K562 (cell line): ENCODE measurements at regions not wholly inside any gene's neighbourhood (a gene's known extent, or its start where the extent isn't known, plus 50 kb on each side); places are given as distances from the start of the nearest gene placed in this dataset.

Source experiments
- JUNB ChIP-seq: fragments of 450-650 bp; formaldehyde crosslinking; conservative IDR thresholded peaks from 2 replicates; pipeline ENCODE4 v1.4.0; 2020; ENCODE audit warnings: mild to moderate bottlenecking
- KDM2B ChIP-seq: fragments of 250-450 bp; sonication (Bioruptor Pico); IDR thresholded peaks from 2 replicates; pipeline ENCODE4 v1.8.0; 2021; ENCODE audit warnings: mild to moderate bottlenecking, moderate library complexity
- MBD2 ChIP-seq: sonication (generic); IDR thresholded peaks from 2 replicates; pipeline ENCODE4 v1.6.1; 2016; ENCODE audit warnings: low read depth, borderline replicate concordance
- MTA2 ChIP-seq: fragments of 450-650 bp; IDR thresholded peaks from 2 replicates; pipeline ENCODE4 v1.6.1; 2016; ENCODE audit warnings: low read depth
- MYBL2 ChIP-seq, 2 experiments: fragments of 450-650 bp in 1 of 2; sonication (generic) in 1 of 2; formaldehyde crosslinking in 1 of 2; IDR thresholded peaks; 2 replicates each; pipeline versions ENCODE4 v1.6.1 to v1.8.1; 2017 to 2022; ENCODE audit warnings: borderline replicate concordance in 1 of 2, inconsistent platforms in 1 of 2, low read depth in 1 of 2, mild to moderate bottlenecking in 1 of 2, missing genetic modification reagents in 1 of 2, moderate library complexity in 1 of 2
- ZNF121 ChIP-seq: sonication (generic); formaldehyde crosslinking; conservative IDR thresholded peaks from 2 replicates; pipeline ENCODE4 v1.8.0; 2022; ENCODE audit warnings: missing genetic modification reagents
- ZNF263 ChIP-seq: sonication (generic); formaldehyde crosslinking; IDR thresholded peaks from 2 replicates; pipeline ENCODE4 v1.8.0; 2022; ENCODE audit warnings: mild to moderate bottlenecking, missing genetic modification reagents, borderline replicate concordance
- ZNF354B ChIP-seq: fragments of 250-450 bp; sonication (Bioruptor Pico); IDR thresholded peaks from 2 replicates; pipeline ENCODE4 v1.4.0; 2020
- ZNF609 ChIP-seq: sonication (generic); formaldehyde crosslinking; IDR thresholded peaks from 2 replicates; pipeline ENCODE4 v1.8.1; 2023; ENCODE audit warnings: missing genetic modification reagents, mild to moderate bottlenecking, borderline replicate concordance

- TF ChIP-seq JUNB (CRISPR knock-in tag) (no peak), MYBL2 (IDR thresholded peaks at IDR 0.05; ENCODE audit: low read depth) (no peak), MYBL2 (CRISPR knock-in tag; IDR thresholded peaks at IDR 0.05; ENCODE audit: borderline replicate concordance) (no peak), ZNF354B (no peak), ZNF263 (CRISPR knock-in tag) (no peak), ZNF609 (CRISPR knock-in tag) (no peak), ZNF121 (no peak), MTA2 (no peak), KDM2B (CRISPR knock-in tag) (no peak), MBD2 (no peak)
Observed at GRCh38 chr2:176689711-176690110, 420.5 kb downstream of the MTX2 start (continued).
